ENCODE measurements at regions not wholly inside any gene's neighbourhood (a gene's known extent, or its start where the extent isn't known, plus 50 kb on each side); places are given as distances from the start of the nearest gene placed in this dataset.
A peak's percentile ranks its signal among the peaks of the same experiment; 100 is the strongest.

- no peak for DNase-seq (ENCODE audit: low spot score)
- WGBS (ENCODE audit: low lambda C conversion rate, missing lambda C conversion rate) = 86% methylated on average over 10 of the region's 10 CpGs
- Histone ChIP-seq H2AFZ (no peak overlapping the region), H3K27me3 (no peaks in the 10 kb centered on the region), H3K27ac (no peak overlapping the region), H3K9me2 (replicated peaks; ENCODE audit: insufficient read depth) (no peaks in the 10 kb centered on the region), H3K4me1 (ENCODE audit: insufficient read depth) (peaks cover 14% of the 10 kb centered on the region), H3K4me3 (no peak overlapping the region), H3K9me3 (ENCODE audit: low read depth) (no peaks in the 10 kb centered on the region), H3K36me3 (replicated peaks; ENCODE audit: insufficient read depth, low read depth) (no peaks in the 10 kb centered on the region), H4K20me1 (ENCODE audit: insufficient read depth, poor library complexity, severe bottlenecking) (no peaks in the 10 kb centered on the region), H3K79me2 (no peaks in the 10 kb centered on the region), H3K4me2 (no peak overlapping the region)
- TF ChIP-seq EZH2 (IDR thresholded peaks at IDR 0.05; ENCODE audit: borderline replicate concordance) (no peak), CTCF (IDR thresholded peaks at IDR 0.05; ENCODE audit: poor library complexity) (no peak), EZH2phosphoT487 (IDR thresholded peaks at IDR 0.05; ENCODE audit: low read depth, severe bottlenecking, unreplicated experiment) (no peak)
Measured at GRCh38 chr1:228894442-228894989, 159.2 kb downstream of the RHOU start.

GRCh38 chr1:228897901-228898300 lies 162.6 kb downstream of the RHOU start:
- no peaks in the 10 kb centered on the region for H3K36me3 ChIP-seq (replicated peaks; ENCODE audit: insufficient read depth, low read depth)
- TF ChIP-seq EZH2phosphoT487 (IDR thresholded peaks at IDR 0.05; ENCODE audit: low read depth, severe bottlenecking, unreplicated experiment) = no peak
- TF ChIP-seq EZH2 (IDR thresholded peaks at IDR 0.05; ENCODE audit: borderline replicate concordance) = no peak
- no peak for TF ChIP-seq CTCF (IDR thresholded peaks at IDR 0.05; ENCODE audit: poor library complexity)
- no peaks in the 10 kb centered on the region for H3K27me3 ChIP-seq
- no peaks in the 10 kb centered on the region for H3K79me2 ChIP-seq
- H3K9me2 ChIP-seq (replicated peaks; ENCODE audit: insufficient read depth) = no peaks in the 10 kb centered on the region
- WGBS (ENCODE audit: low lambda C conversion rate, missing lambda C conversion rate) = 94% methylated on average over 9 of the region's 9 CpGs
- H4K20me1 ChIP-seq (ENCODE audit: insufficient read depth, poor library complexity, severe bottlenecking) = no peaks in the 10 kb centered on the region
- DNase-seq (ENCODE audit: low spot score) = no peak
- H3K4me1 ChIP-seq (ENCODE audit: insufficient read depth) = peaks cover 46% of the 10 kb centered on the region
- no peaks in the 10 kb centered on the region for H3K9me3 ChIP-seq (ENCODE audit: low read depth)
- no peak overlapping the region for H2AFZ ChIP-seq
- H3K4me2 ChIP-seq = no peak overlapping the region
- H3K27ac ChIP-seq = no peak overlapping the region
- H3K4me3 ChIP-seq = no peak overlapping the region

GRCh38 chr1:228898582-228898992 lies 163.3 kb downstream of the RHOU start:
- Histone ChIP-seq H3K79me2 (no peaks in the 10 kb centered on the region), H3K36me3 (replicated peaks; ENCODE audit: insufficient read depth, low read depth) (no peaks in the 10 kb centered on the region), H3K27ac (peak overlapping the region; percentile 82), H3K27me3 (no peaks in the 10 kb centered on the region), H3K9me2 (replicated peaks; ENCODE audit: insufficient read depth) (no peaks in the 10 kb centered on the region), H3K4me1 (ENCODE audit: insufficient read depth) (peaks cover 52% of the 10 kb centered on the region), H3K9me3 (ENCODE audit: low read depth) (no peaks in the 10 kb centered on the region), H3K4me2 (no peak overlapping the region), H4K20me1 (ENCODE audit: insufficient read depth, poor library complexity, severe bottlenecking) (no peaks in the 10 kb centered on the region), H2AFZ (no peak overlapping the region), H3K4me3 (no peak overlapping the region)
- 71% methylated on average over 7 of the region's 8 CpGs for WGBS (ENCODE audit: low lambda C conversion rate, missing lambda C conversion rate)
- TF ChIP-seq EZH2 (IDR thresholded peaks at IDR 0.05; ENCODE audit: borderline replicate concordance) = no peak
- no peak for TF ChIP-seq EZH2phosphoT487 (IDR thresholded peaks at IDR 0.05; ENCODE audit: low read depth, severe bottlenecking, unreplicated experiment)
- no peak for TF ChIP-seq CTCF (IDR thresholded peaks at IDR 0.05; ENCODE audit: poor library complexity)
- peak; percentile 34 for DNase-seq (ENCODE audit: low spot score)

Measured in hepatocyte (in vitro differentiated cells).